ENCODE measurements at regions not wholly inside any gene's neighbourhood (a gene's known extent, or its start where the extent isn't known, plus 50 kb on each side); places are given as distances from the start of the nearest gene placed in this dataset.
A peak's percentile ranks its signal among the peaks of the same experiment; 100 is the strongest.

- Histone ChIP-seq H3K4me1 (no peaks in the 10 kb centered on the region), H3K36me3 (no peaks in the 10 kb centered on the region), H3K27ac (no peak overlapping the region), H3K4me3 (no peak overlapping the region), H3K9me3 (no peaks in the 10 kb centered on the region), H3K27me3 (no peaks in the 10 kb centered on the region)
- no peak for DNase-seq (ENCODE audit: low spot score in 2 of 2)
- intact Hi-C loops (cut with DNase I; ENCODE audit: low total_unique reads): no loop called here
- TF ChIP-seq POLR2A (IDR thresholded peaks at IDR 0.05) (no peak), POLR2AphosphoS5 (IDR thresholded peaks at IDR 0.05) (no peak)
- TF ChIP-seq, protein P1, sequence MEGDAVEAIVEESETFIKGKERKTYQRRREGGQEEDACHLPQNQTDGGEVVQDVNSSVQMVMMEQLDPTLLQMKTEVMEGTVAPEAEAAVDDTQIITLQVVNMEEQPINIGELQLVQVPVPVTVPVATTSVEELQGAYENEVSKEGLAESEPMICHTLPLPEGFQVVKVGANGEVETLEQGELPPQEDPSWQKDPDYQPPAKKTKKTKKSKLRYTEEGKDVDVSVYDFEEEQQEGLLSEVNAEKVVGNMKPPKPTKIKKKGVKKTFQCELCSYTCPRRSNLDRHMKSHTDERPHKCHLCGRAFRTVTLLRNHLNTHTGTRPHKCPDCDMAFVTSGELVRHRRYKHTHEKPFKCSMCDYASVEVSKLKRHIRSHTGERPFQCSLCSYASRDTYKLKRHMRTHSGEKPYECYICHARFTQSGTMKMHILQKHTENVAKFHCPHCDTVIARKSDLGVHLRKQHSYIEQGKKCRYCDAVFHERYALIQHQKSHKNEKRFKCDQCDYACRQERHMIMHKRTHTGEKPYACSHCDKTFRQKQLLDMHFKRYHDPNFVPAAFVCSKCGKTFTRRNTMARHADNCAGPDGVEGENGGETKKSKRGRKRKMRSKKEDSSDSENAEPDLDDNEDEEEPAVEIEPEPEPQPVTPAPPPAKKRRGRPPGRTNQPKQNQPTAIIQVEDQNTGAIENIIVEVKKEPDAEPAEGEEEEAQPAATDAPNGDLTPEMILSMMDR (IDR thresholded peaks at IDR 0.05): no peak
Observed at GRCh38 chr6:87763901-87764300, 61.9 kb upstream of the AKIRIN2 start.

DNA sequence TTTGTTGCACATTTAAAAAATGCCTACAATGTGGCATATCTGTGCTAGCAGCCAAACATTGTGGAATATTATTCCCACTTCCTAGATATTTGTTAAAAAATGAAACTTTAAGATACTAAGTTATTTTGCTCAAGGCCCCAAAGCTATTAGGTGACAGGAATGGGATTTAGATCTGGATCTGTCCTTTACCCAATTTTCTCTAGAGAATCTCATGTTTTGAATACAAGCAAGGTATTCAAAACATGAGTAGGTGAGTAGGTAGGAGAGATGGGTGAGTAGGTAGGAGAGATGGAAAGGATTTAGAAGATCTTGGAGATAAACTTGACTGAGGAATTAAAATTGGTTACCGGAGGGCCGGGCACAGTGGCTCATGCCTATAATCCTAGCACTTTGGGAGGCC, 61.2 kb upstream of the AKIRIN2 start:
- TF ChIP-seq POLR2A (IDR thresholded peaks at IDR 0.05) (no peak), POLR2AphosphoS5 (IDR thresholded peaks at IDR 0.05) (no peak)
- TF ChIP-seq, protein P1 (IDR thresholded peaks at IDR 0.05): no peak
- H3K9me3 ChIP-seq: no peaks in the 10 kb centered on the region
- no peaks in the 10 kb centered on the region for H3K36me3 ChIP-seq
- DNase-seq (ENCODE audit: low spot score in 2 of 2): no peak
- intact Hi-C loops (cut with DNase I; ENCODE audit: low total_unique reads): no loop called here
- H3K27ac ChIP-seq: no peak overlapping the region
- no peaks in the 10 kb centered on the region for H3K4me1 ChIP-seq
- no peak overlapping the region for H3K4me3 ChIP-seq
- H3K27me3 ChIP-seq: no peaks in the 10 kb centered on the region

- Histone ChIP-seq H3K4me1 (no peaks in the 10 kb centered on the region), H3K9me3 (no peaks in the 10 kb centered on the region), H3K27me3 (no peaks in the 10 kb centered on the region), H3K36me3 (no peaks in the 10 kb centered on the region), H3K27ac (no peak overlapping the region), H3K4me3 (no peak overlapping the region)
- intact Hi-C loops (cut with DNase I; ENCODE audit: low total_unique reads): no loop called here
- TF ChIP-seq, protein P1 (IDR thresholded peaks at IDR 0.05): no peak
- no peak for TF ChIP-seq POLR2AphosphoS5 (IDR thresholded peaks at IDR 0.05)
- no peak for TF ChIP-seq POLR2A (IDR thresholded peaks at IDR 0.05)
- no peak for DNase-seq (ENCODE audit: low spot score in 2 of 2)
Observed at GRCh38 chr6:87762116-87762515, 60.1 kb upstream of the AKIRIN2 start.

DNA sequence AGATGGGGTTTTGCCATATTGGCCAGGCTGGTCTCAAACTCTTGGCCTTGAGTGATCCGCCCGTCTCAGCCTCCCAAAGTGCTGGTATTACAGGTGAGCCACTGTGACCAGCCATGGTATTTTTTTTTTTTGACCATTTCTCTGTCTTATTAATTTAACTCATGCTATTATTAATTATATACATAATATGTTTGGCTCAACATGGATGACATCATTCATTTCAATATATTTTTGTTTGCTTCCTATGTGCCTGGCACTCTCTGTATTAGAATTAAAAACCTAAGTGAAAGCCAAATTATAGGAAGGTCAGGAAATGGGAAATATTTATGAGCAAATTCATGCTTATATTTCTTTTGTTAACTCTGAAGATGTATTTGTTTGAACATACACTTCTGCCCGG, 55.8 kb upstream of the AKIRIN2 start:
- H3K27ac ChIP-seq: no peak overlapping the region
- TF ChIP-seq, protein P1 (IDR thresholded peaks at IDR 0.05): no peak
- no peak for TF ChIP-seq POLR2A (IDR thresholded peaks at IDR 0.05)
- TF ChIP-seq POLR2AphosphoS5 (IDR thresholded peaks at IDR 0.05): no peak

DNA sequence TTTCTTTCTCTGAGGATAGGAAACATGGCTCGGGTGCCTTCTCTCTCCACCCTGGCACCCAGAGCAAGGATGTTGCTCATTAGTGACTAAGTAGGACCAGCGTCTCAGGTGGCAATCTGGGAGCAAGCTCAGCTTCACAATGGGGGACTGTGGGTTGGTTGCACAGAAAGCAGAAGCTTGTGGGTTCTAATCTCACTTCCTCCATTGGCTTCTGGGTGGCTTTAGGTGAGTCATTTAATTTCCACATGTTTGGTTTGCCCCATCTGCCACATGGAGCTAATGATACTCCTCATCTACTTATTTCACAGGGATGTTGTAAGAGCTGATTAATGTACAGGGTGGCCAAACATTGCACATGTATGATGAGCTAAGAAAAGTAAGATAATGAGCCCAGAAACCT, 54.8 kb upstream of the AKIRIN2 start:
- H3K4me3 ChIP-seq: no peak overlapping the region
- intact Hi-C loops (cut with DNase I; ENCODE audit: low total_unique reads): no loop called here

More for the DNA sequence above, 55.8 kb upstream of the AKIRIN2 start:
- no peaks in the 10 kb centered on the region for H3K27me3 ChIP-seq
- no peaks in the 10 kb centered on the region for H3K9me3 ChIP-seq
- H3K4me1 ChIP-seq: peaks cover 0 to 4% of the 10 kb centered on the region in 2 donors
- H3K4me3 ChIP-seq: no peak overlapping the region
- no peaks in the 10 kb centered on the region for H3K36me3 ChIP-seq
- no peak for DNase-seq (ENCODE audit: low spot score in 2 of 2)
- intact Hi-C loops (cut with DNase I; ENCODE audit: low total_unique reads): no loop called here

More for the DNA sequence above, 54.8 kb upstream of the AKIRIN2 start:
- no peak for DNase-seq (ENCODE audit: low spot score in 2 of 2)
- H3K27me3 ChIP-seq: no peaks in the 10 kb centered on the region
- no peaks in the 10 kb centered on the region for H3K9me3 ChIP-seq
- H3K36me3 ChIP-seq: no peaks in the 10 kb centered on the region
- TF ChIP-seq POLR2AphosphoS5 (IDR thresholded peaks at IDR 0.05) (no peak), POLR2A (IDR thresholded peaks at IDR 0.05) (no peak)
- TF ChIP-seq, protein P1 (IDR thresholded peaks at IDR 0.05): no peak
- peak overlapping the region in 1 of 2 donors; percentile 14 for H3K27ac ChIP-seq
- peaks cover 0 to 4% of the 10 kb centered on the region in 2 donors for H3K4me1 ChIP-seq

Measured in breast epithelium (tissue), 4 donors.